Body of pancreas (tissue), 4 donors: ENCODE measurements at regions not wholly inside any gene's neighbourhood (a gene's known extent, or its start where the extent isn't known, plus 50 kb on each side); places are given as distances from the start of the nearest gene placed in this dataset.

Experiments used
- ATAC-seq: fragments of 150-250 bp; one replicate; pipeline ENCODE4 v1.9.1; 2016
- DNase-seq, 4 donors: peaks; one replicate each; pipeline ENCODE4 v3.0.0-alpha.2; 2019
- H3K27ac ChIP-seq, 4 donors: fragments of 200-600 bp; sonication (generic); 1 replicate in 3 of 4; 2 replicates in 1 of 4; pipeline versions ENCODE4 v1.5.1 to v1.6.1; 2016 to 2019; ENCODE audit warnings: mild to moderate bottlenecking in 1 of 4, mixed read lengths in 1 of 4, moderate library complexity in 1 of 4
- H3K27me3 ChIP-seq, 2 donors: fragments of 200-600 bp; sonication (generic); one replicate each; pipeline ENCODE4 v1.6.0; 2016; ENCODE audit warnings: mild to moderate bottlenecking in 1 of 2
- H3K36me3 ChIP-seq, 2 donors: fragments of 200-600 bp; sonication (generic); replicated peaks in 1 of 2; 2 replicates each; pipeline ENCODE4 v1.5.1; 2016; ENCODE audit warnings: low read depth in 2 of 2; ENCODE audit not compliant: insufficient read depth in 1 of 2
- H3K4me1 ChIP-seq: fragments of 200-600 bp; sonication (generic); one replicate; pipeline ENCODE4 v1.6.0; 2016
- H3K4me3 ChIP-seq, 2 donors: fragments of 200-600 bp; sonication (generic); 1 replicate in 1 of 2; 2 replicates in 1 of 2; pipeline ENCODE4 v1.5.1; 2016 to 2019
- H3K9me3 ChIP-seq, 3 donors: fragments of 200-600 bp; sonication (generic); 1 replicate in 2 of 3; 2 replicates in 1 of 3; pipeline ENCODE4 v1.5.1; 2016
- CTCF ChIP-seq, 7 experiments: fragments of 450-650 bp in 4 of 7; fragments of 200-600 bp in 3 of 7; sonication (generic) in 3 of 7; IDR thresholded peaks; one replicate each; pipeline ENCODE4 v1.5.1; 2016 to 2019; ENCODE audit warnings: antibody characterized with exemption in 7 of 7
- POLR2A ChIP-seq, 3 donors: fragments of 450-650 bp; IDR thresholded peaks; one replicate each; pipeline ENCODE4 v1.6.1; 2016; ENCODE audit warnings: antibody characterized with exemption in 3 of 3, mild to moderate bottlenecking in 2 of 3
- WGBS, 2 donors: methylation state at CpG; one replicate each; pipeline ENCODE4 v1.1.5; 2017; 5-methylcytosine and 5-hydroxymethylcytosine counted together
- intact Hi-C: fragments of 100-400 bp; cut with DNase I; formaldehyde crosslinking; loops from one replicate; pipeline ENCODE4 v1.15.1; 2023

DNA sequence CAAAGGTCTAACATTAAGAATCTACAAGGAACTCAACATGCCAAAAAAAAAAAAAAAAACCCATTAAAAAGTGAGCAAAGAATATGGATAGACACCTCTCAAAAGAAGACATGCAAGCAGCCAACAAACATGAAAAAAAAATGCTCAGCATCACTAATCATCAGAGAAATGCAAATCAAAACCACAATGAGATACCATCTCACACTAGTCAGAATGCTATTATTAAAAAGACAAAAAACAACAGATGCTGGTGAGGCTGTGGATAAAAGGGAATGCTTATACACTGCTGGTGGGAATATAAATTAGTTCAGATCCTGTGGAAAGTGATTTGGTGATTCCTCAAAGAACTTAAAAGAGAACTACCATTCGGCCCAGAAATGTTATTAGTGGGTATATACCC, 257.7 kb upstream of the PLET1 start:
- Histone ChIP-seq H3K36me3 (no peaks in the 10 kb centered on the region), H3K27me3 (no peaks in the 10 kb centered on the region), H3K4me3 (no peak overlapping the region), H3K27ac (no peak overlapping the region), H3K9me3 (no peaks in the 10 kb centered on the region), H3K4me1 (peaks cover 1% of the 10 kb centered on the region)
- no peak for TF ChIP-seq POLR2A (IDR thresholded peaks at IDR 0.05)
- TF ChIP-seq CTCF (IDR thresholded peaks at IDR 0.05) = no peak
- 70 to 71% methylated on average over 1 of the region's 1 CpG for WGBS, 2 donors
- intact Hi-C loops = no loop called here
- DNase-seq = no peak
- no peak for ATAC-seq

- DNase-seq = no peak
- no peak overlapping the region for H3K27ac ChIP-seq
- intact Hi-C loops = no loop called here
- no peaks in the 10 kb centered on the region for H3K27me3 ChIP-seq
- no peaks in the 10 kb centered on the region for H3K36me3 ChIP-seq
- no peak for ATAC-seq
- no peaks in the 10 kb centered on the region for H3K9me3 ChIP-seq
- TF ChIP-seq CTCF (IDR thresholded peaks at IDR 0.05) (no peak), POLR2A (IDR thresholded peaks at IDR 0.05) (no peak)
- H3K4me3 ChIP-seq = no peak overlapping the region
- 44 to 64% methylated on average over 1 to 5 of the region's 5 CpGs for WGBS, 2 donors
- H3K4me1 ChIP-seq = peaks cover 15% of the 10 kb centered on the region
Observed at GRCh38 chr11:112519751-112520150, 259.1 kb upstream of the PLET1 start.

GRCh38 chr11:112520354-112520753, 259.7 kb upstream of the PLET1 start:
- intact Hi-C loops = no loop called here
- Histone ChIP-seq H3K27me3 (no peaks in the 10 kb centered on the region), H3K9me3 (no peaks in the 10 kb centered on the region), H3K36me3 (no peaks in the 10 kb centered on the region), H3K4me1 (peaks cover 19% of the 10 kb centered on the region), H3K4me3 (no peak overlapping the region), H3K27ac (no peak overlapping the region)
- DNase-seq = no peak
- TF ChIP-seq CTCF (IDR thresholded peaks at IDR 0.05) (no peak), POLR2A (IDR thresholded peaks at IDR 0.05) (no peak)
- 42 to 46% methylated on average over 2 of the region's 2 CpGs for WGBS, 2 donors
- no peak for ATAC-seq

DNA sequence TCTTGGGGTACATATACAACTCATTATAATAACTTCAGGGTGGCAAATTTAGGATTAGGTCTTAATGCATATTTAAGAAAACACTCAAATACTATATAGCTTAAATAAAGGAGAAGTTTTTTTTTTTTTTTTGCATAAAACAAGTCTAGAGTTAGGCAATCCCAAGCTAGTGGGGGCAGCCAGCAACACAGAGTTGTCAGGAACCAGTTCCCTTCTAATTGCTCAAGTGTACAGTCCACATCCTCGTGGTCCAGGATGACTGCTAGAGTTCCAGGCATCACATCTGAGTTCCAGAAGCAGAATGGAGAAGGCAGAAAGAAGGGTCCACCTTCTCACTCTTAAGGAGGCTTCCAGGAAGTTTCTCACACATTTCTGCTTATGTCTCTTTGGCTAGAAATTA, 261.9 kb upstream of the PLET1 start:
- Histone ChIP-seq H3K4me1 (peaks cover 19% of the 10 kb centered on the region), H3K9me3 (no peaks in the 10 kb centered on the region), H3K36me3 (no peaks in the 10 kb centered on the region), H3K27me3 (no peaks in the 10 kb centered on the region), H3K4me3 (no peak overlapping the region), H3K27ac (peak overlapping the region in 3 of 4 donors; percentile 13 to 69 (median 35))
- no peak for TF ChIP-seq CTCF (IDR thresholded peaks at IDR 0.05)
- intact Hi-C loops = no loop called here
- ATAC-seq (no peak), DNase-seq (no peak)
- 44 to 46% methylated on average over 1 of the region's 1 CpG for WGBS, 2 donors

- Histone ChIP-seq H3K27ac (peak overlapping the region in 3 of 4 donors; percentile 35 to 69 (median 60)), H3K4me3 (no peak overlapping the region), H3K27me3 (no peaks in the 10 kb centered on the region), H3K4me1 (peaks cover 19% of the 10 kb centered on the region), H3K36me3 (no peaks in the 10 kb centered on the region), H3K9me3 (no peaks in the 10 kb centered on the region)
- intact Hi-C loops = no loop called here
- TF ChIP-seq POLR2A (IDR thresholded peaks at IDR 0.05) (no peak), CTCF (IDR thresholded peaks at IDR 0.05) (no peak)
- ATAC-seq (no peak), DNase-seq (no peak)
- WGBS, 2 donors = 14% methylated on average over 1 of the region's 1 CpG
Observed at GRCh38 chr11:112523031-112523430, 262.4 kb upstream of the PLET1 start.
